NK-92 (cell line): ENCODE measurements at regions not wholly inside any gene's neighbourhood (a gene's known extent, or its start where the extent isn't known, plus 50 kb on each side); places are given as distances from the start of the nearest gene placed in this dataset.

Experiments
- DNase-seq: peaks from one replicate; lab custom pipeline; 2025; ENCODE audit not compliant: unreplicated experiment; lab: John Stamatoyannopoulos, UW

DNA sequence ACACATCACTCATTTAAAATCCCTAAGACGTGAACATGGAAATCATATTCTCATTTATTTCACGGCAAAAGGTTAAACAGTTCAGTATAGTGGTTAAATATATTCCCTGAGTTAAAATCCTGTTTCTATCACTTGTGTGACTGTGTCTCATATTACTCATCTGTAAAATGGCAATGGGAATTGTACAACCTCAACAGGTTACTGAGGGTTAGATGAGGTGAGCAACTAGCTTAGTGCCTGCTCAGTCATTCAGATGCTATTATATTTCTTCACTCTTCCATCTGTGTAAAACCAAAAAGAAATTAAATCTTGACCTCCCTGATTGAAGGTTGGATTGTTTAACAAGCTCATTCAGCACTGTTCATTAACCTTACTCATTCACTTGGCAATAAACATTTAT, 212.4 kb upstream of the STK17B start:
- no peak for DNase-seq

GRCh38 chr2:196384729-196385128, 213.4 kb upstream of the STK17B start:
- no peak for DNase-seq

DNA sequence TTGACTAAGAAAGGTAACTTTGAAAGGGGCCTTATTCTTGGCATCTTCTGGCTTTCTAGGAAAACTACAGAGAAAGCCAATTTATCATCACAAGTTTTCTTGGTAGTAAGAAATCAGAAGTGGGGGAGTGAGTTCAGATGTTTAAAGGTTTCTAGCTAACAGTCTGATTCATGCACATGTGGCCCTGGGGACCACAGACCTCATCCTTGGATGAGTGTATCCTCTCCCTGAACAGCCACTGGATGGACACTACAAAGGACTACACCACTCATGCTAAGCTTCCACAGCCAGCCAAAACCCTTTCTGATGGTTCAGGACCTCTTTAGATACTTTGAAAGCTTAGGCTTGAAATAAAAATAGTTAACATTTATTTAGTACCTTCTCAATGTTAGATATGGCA, 218.3 kb upstream of the STK17B start:
- no peak for DNase-seq

- DNase-seq, result no peak
Observed at GRCh38 chr2:196390243-196391148, 219.1 kb upstream of the STK17B start.

DNA sequence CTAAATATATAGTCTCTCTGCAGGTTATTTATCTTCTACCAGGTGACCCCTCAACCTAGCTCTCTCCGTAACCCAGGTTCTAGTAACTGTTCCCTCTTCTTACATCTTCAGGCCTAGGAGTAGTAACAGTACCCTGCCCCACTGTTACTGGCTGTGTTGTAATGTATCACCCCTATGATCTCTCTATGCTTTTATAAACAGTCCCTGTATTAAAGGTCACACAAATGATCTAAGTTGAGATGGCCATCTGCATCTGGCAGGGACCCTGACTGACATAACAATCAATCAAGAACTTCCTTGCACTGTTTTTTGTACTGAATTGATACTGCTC, 219.7 kb upstream of the STK17B start:
- DNase-seq, result no peak

DNA sequence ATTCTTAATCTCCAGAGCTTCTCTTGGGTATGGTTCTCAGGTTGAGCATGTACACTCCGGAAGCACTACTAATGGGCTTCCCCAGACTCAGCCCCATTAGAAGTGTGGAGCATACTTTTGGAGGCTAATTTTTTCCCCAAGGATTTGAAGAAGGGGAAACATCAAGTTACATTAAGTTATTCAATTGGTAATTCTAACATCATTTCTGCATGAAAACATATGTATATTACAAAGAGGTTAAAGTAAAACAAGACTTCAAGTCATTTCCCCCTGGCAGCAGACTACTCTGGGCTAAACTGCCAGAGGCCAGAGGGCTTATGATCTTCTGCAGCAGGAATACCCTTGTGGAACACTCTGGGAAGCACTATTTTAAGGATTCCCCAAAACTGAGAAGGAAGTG, 227.7 kb upstream of the STK17B start:
- DNase-seq, result no peak

- no peak for DNase-seq
Observed at GRCh38 chr2:196399722-196400691, 228.6 kb upstream of the STK17B start.

- no peak for DNase-seq
Observed at GRCh38 chr2:196403471-196403870, 232.1 kb upstream of the STK17B start.

DNA sequence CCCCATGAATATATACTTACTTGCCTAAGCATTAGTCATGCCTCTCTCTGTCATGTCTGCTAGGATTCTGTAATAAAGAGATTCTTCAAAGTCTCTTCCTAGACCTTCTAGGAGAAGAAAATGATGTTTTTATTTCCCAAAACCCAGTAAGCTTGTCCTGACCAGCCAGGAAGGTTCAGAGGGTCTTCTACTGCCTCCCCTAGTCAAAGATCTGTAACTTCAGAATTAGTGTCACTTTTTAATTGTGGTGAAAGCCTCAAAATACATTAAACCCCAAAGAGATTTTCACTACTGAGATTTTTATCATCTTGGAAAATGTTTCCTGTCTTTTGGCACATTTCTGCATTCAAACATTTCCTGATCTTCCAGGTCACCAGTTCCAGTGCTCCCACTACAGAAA, 232.9 kb upstream of the STK17B start:
- DNase-seq, result no peak

DNA sequence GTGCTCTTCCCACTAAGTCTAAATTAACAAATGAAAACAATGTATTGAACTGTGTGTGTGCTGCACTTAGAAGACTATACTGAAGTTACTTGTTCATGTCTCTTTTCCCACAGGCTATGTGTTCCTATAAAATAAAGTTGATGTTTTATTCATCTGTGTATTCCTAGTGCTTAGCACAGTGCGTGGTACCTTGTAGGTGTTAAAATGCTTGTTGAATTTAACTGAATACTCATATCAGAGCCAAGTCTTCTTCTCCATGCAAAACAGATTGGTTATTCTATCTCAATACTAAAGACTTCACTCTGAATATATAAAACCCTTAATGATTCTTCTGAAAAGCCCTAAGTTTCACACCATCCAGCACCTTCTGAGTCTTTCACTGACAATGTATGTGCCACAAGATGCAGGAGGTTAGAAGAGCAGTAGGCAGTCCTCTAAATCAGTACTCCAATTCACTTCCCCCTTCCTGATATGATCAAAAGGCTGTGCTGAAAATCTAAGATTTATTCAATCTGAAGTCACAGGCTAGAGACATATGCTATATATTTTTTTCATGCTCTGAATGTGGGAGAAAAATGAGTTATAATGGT, 231.7 kb upstream of the CCDC150 start:
- no peak for DNase-seq

- DNase-seq, result no peak
Observed at GRCh38 chr2:196409376-196409775, 230.1 kb upstream of the CCDC150 start.

GRCh38 chr2:196410008-196410407, 229.5 kb upstream of the CCDC150 start:
- DNase-seq, result no peak

DNA sequence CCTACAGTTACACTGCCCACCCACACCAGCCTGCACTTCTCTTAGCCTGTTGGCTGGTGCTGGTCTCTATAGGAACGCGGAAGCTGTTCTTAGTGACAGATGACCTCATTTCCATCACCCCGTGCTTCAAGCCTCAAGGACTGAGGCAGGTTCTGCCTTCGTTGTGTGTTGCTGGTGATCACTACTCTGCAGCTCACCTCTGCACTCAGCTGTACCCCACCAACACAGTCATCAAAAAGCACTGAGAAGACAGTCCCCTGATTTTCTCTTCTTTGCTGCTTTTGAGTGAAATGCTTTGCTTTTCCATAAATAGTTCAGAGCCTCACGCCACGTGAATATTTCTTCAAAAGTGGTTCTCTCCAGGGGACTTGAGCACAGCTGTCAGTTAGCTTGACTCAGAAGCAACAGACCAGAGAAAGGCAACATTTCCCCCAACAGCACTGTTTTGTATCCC, 225.7 kb upstream of the CCDC150 start:
- DNase-seq, result no peak

DNA sequence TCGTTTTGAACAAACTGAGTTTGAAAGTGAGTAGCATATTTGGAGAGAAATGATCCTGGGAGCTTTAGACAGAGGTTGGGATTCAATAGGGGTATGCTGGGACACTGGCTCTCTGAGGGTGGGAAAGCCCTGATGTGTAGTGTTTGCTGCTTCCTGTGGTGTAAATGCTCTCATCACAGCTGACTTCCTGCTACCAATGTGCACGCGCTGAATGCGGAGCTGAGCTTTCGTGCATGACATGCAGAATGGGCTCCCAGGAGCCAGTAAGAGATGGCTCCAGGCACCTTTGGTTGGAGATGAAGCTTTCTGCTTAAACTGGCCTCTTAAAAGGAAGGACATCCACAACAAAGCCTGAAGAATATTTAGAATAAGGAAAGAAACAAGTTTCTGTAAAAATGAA, 224.1 kb upstream of the CCDC150 start:
- no peak for DNase-seq

DNA sequence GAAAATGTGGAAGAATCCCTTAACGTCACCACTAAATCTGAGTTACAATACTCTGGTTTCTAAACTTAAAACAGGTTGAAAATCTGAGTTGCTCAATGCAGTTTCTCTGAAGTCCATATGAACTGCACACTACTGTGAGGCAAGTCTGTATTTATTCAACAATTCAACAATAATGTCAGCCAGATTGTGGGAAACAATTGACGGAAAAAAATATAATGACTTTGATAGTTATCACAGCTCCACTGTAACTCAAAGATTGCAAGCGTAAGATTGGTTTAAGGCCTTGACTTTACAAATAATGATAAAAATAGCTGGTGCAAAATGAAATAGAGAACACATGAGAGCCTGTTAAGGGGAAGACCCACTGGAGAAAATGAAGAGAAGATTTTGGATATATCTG, 219.4 kb upstream of the CCDC150 start:
- DNase-seq, result no peak

GRCh38 chr2:196421880-196422279, 217.6 kb upstream of the CCDC150 start:
- DNase-seq, result no peak

- DNase-seq, result no peak
Observed at GRCh38 chr2:196422361-196422760, 217.2 kb upstream of the CCDC150 start.

- DNase-seq, result no peak
Observed at GRCh38 chr2:196426122-196426521, 213.4 kb upstream of the CCDC150 start.

DNA sequence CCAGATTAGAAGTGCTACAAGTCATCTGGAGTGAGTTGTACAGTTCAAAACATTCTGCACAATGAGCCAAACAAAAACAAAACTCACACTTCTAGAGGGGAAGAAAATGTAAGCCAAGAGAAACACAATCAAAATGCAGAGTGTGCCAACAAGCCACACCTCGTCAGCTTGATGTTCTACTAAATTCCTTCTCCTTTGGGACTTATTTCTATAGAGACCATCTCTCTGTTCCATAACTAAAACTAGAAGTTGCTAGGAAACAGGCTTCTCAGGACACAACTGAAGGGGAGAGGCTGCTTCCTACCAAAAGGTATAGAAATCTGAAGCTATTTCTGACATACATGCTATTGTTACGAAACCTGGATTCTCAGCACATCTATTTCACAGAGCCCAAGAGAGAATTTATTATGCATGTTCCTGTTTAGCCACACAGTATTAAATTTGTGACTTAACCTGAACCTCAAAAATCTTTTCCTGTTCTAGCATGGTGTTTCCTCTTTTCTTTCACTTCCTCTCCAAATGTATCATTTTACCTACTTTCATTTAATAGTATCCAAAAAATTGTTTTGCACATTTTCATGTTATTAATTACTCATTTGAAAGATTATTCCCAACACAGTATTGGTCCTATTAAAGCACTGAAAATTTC, 211.4 kb upstream of the CCDC150 start:
- no peak for DNase-seq

DNA sequence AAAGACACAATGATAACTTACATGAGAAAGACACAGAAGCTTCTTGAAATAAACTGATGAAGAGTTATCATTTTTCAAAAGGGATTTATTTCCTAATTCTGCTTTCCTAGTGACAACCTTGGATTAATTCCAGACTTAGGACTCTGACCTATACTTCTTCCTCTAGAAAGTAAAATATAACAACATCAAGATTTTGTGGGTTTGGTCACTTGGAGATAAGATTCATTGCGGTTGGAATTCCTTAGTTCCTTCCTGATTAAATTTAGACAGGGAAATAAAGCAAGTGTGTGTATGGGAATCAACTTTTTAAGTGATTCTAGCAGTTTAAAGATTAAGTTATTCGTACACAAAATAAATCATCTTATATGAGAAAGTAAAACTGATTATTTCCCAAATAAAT, 208.4 kb upstream of the CCDC150 start:
- no peak for DNase-seq

DNA sequence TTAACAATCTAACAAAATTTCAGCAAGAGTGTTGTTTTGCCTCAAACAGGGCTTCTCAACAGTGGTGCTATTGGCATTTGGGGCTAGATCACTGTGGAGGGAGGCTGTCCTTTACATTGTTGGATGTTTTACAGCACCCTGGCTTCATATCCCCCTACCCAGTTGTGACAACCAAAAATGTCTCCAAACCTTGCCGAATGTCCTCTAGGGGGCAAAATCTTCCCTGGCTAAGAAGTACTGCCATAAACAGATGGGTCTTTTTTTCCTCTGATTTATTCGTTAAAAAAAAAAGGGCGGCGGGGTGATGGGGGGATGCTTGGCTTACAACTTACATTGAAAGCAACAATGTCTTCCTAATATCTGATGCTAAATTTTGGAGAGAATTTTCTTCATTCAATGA, 207.6 kb upstream of the CCDC150 start:
- no peak for DNase-seq
